ENCODE measurements at regions not wholly inside any gene's neighbourhood (a gene's known extent, or its start where the extent isn't known, plus 50 kb on each side); places are given as distances from the start of the nearest gene placed in this dataset.

DNA sequence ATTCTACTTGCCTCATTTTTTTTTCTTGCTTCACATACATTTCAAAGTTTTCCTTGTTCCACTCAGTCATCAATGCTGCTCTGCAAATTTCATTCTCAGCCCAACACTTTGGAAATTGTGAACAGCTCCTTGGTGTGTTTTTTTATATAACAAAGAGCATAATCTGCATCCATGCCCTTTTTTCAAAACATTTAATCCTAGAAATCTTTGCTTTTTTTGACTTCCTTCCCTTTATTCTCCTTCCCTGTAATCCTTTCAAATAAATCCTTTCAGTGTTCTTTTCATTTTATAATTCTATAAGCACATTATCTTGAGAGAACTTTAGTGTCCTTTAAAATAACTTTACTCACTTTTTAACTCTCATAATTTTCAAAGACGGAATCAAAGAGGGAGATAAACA, 1150.8 kb downstream of the SI start:
- TF ChIP-seq, protein P1, sequence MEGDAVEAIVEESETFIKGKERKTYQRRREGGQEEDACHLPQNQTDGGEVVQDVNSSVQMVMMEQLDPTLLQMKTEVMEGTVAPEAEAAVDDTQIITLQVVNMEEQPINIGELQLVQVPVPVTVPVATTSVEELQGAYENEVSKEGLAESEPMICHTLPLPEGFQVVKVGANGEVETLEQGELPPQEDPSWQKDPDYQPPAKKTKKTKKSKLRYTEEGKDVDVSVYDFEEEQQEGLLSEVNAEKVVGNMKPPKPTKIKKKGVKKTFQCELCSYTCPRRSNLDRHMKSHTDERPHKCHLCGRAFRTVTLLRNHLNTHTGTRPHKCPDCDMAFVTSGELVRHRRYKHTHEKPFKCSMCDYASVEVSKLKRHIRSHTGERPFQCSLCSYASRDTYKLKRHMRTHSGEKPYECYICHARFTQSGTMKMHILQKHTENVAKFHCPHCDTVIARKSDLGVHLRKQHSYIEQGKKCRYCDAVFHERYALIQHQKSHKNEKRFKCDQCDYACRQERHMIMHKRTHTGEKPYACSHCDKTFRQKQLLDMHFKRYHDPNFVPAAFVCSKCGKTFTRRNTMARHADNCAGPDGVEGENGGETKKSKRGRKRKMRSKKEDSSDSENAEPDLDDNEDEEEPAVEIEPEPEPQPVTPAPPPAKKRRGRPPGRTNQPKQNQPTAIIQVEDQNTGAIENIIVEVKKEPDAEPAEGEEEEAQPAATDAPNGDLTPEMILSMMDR (IDR thresholded peaks at IDR 0.05; ENCODE audit: low read depth, low read length, poor library complexity, severe bottlenecking), result no peak
- no peak for TF ChIP-seq EZH2phosphoT487 (IDR thresholded peaks at IDR 0.05; ENCODE audit: borderline replicate concordance, low read length)

Data from DOHH2 (cell line).